ENCODE measurements at regions not wholly inside any gene's neighbourhood (a gene's known extent, or its start where the extent isn't known, plus 50 kb on each side); places are given as distances from the start of the nearest gene placed in this dataset.

- H3K4me2 ChIP-seq (ENCODE audit: low read depth, low read length) = no peak overlapping the region
- BruUV-seq (replicated peaks) = no TSS peak
- CTCF ChIA-PET (ENCODE audit: low intra/inter-chr PET ratio, low total read pairs) = no interaction called here
These were observed 841.4 kb upstream of the EPHA7 start for GRCh38 chr6:94260765-94261164.

DNA sequence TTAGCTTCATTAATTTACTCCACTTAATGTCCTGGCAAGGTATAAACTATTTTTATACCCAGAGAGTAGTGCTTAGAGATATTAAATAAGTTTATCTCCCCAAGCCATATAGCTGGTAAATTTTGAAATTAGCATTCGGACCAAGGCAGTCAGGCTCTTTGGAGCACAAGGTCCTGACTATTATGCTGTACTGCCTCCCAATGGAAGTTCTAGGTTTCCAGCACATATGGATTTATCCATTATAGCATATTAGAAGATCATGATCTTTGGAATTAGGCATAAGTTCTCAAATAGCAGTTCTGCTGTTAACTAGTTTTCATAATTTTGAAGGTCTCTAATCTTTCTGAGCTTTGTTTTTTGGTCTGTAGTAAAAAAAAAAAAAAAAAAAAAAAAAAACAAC, 835.3 kb upstream of the EPHA7 start:
- ATAC-seq (no peak), FAIRE-seq (no peak), DNase-seq (ENCODE audit: low spot score) (peak; percentile 4)
- TF ChIP-seq ZNF121 (CRISPR knock-in tag; IDR thresholded peaks at IDR 0.05) = 0 out of 2 replicates have a peak, but pooled peaks have one; percentile 10
- no peak for TF ChIP-seq ZMYM4 (CRISPR knock-in tag; IDR thresholded peaks at IDR 0.05)
- no peak for TF ChIP-seq RFXAP (CRISPR knock-in tag; IDR thresholded peaks at IDR 0.05; ENCODE audit: borderline replicate concordance)
- TF ChIP-seq BRF2 (CRISPR knock-in tag; IDR thresholded peaks at IDR 0.05) = no peak
- TF ChIP-seq FOXP1 (IDR thresholded peaks at IDR 0.05) = no peak
- no peak for TF ChIP-seq FOXP1 (CRISPR knock-in tag; IDR thresholded peaks at IDR 0.05)
- peak; percentile 53 for TF ChIP-seq STAG1 (CRISPR knock-in tag; IDR thresholded peaks at IDR 0.05)
- no peak for TF ChIP-seq HMG20A (CRISPR knock-in tag; IDR thresholded peaks at IDR 0.05; ENCODE audit: borderline replicate concordance)
- TF ChIP-seq, protein P1, sequence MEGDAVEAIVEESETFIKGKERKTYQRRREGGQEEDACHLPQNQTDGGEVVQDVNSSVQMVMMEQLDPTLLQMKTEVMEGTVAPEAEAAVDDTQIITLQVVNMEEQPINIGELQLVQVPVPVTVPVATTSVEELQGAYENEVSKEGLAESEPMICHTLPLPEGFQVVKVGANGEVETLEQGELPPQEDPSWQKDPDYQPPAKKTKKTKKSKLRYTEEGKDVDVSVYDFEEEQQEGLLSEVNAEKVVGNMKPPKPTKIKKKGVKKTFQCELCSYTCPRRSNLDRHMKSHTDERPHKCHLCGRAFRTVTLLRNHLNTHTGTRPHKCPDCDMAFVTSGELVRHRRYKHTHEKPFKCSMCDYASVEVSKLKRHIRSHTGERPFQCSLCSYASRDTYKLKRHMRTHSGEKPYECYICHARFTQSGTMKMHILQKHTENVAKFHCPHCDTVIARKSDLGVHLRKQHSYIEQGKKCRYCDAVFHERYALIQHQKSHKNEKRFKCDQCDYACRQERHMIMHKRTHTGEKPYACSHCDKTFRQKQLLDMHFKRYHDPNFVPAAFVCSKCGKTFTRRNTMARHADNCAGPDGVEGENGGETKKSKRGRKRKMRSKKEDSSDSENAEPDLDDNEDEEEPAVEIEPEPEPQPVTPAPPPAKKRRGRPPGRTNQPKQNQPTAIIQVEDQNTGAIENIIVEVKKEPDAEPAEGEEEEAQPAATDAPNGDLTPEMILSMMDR (CRISPR knock-in tag; IDR thresholded peaks at IDR 0.05) = peak; percentile 40; the same call in 1 of the 2 replicates
- Histone ChIP-seq H2AFZ (ENCODE audit: low read length) (no peak overlapping the region), H3K4me3 (replicated peaks in 1 of 3; ENCODE audit: insufficient read depth in 1 of 3, low read depth in 2 of 3, low read length in 3 of 3) (no peak overlapping the region), H4K20me1 (ENCODE audit: insufficient read depth, low read length) (no peaks in the 10 kb centered on the region), H3K27ac (ENCODE audit: extremely low read length, insufficient read depth, low read length) (no peak overlapping the region), H3K27me3 (ENCODE audit: control insufficient read depth in 1 of 2, insufficient read depth in 2 of 2, low read length in 2 of 2) (no peaks in the 10 kb centered on the region), H3K79me2 (ENCODE audit: insufficient read depth, low read length) (no peaks in the 10 kb centered on the region), H3K36me3 (replicated peaks in 1 of 2; ENCODE audit: control insufficient read depth in 1 of 2, insufficient read depth in 2 of 2, low read length in 2 of 2) (no peaks in the 10 kb centered on the region), H3K9ac (ENCODE audit: insufficient read depth, low read depth, low read length) (no peak overlapping the region), H3K4me1 (ENCODE audit: insufficient read depth, low read length) (no peaks in the 10 kb centered on the region), H3K4me2 (ENCODE audit: low read depth, low read length) (no peak overlapping the region), H3K9me3 (ENCODE audit: low read length) (no peaks in the 10 kb centered on the region)
- intact Hi-C loops (cut with micrococcal nuclease; ENCODE audit: unreplicated experiment) (loop anchor here (2.0 kb wide), 1 partner anchor 832 kb away; no protein-coding TSS in a partner anchor), in situ Hi-C loops (cut with HindIII; ENCODE audit: extremely low pct_ligation_motif_present, low pct_unique_long_range_greater_than_20kb) (no loop called here)
- 7% methylated on average over 1 of the region's 1 CpG for WGBS (ENCODE audit: low lambda C conversion rate)
- ChIA-PET POLR2A (no interaction called here), CTCF (ENCODE audit: low intra/inter-chr PET ratio, low total read pairs) (no interaction called here)
- BruUV-seq (replicated peaks) = no TSS peak

More at GRCh38 chr6:94260765-94261164, 841.4 kb upstream of the EPHA7 start:
- no peak for TF ChIP-seq ZNF256 (CRISPR knock-in tag; conservative IDR thresholded peaks at IDR 0.05)
- no peak for TF ChIP-seq REXO4 (CRISPR knock-in tag; IDR thresholded peaks at IDR 0.05; ENCODE audit: borderline replicate concordance)
- TF ChIP-seq ZBTB49 (CRISPR knock-in tag; IDR thresholded peaks at IDR 0.05; ENCODE audit: borderline replicate concordance) = no peak
- no peak for TF ChIP-seq NFRKB (IDR thresholded peaks at IDR 0.05)
- TF ChIP-seq XBP1 (CRISPR knock-in tag; IDR thresholded peaks at IDR 0.05) = no peak
- no peak for TF ChIP-seq JDP2 (CRISPR knock-in tag; IDR thresholded peaks at IDR 0.05; ENCODE audit: borderline replicate concordance)
- TF ChIP-seq PRMT3 (CRISPR knock-in tag; IDR thresholded peaks at IDR 0.05; ENCODE audit: borderline replicate concordance, low read depth) = no peak
- FAIRE-seq = no peak
- Histone ChIP-seq H3K27me3 (ENCODE audit: control insufficient read depth in 1 of 2, insufficient read depth in 2 of 2, low read length in 2 of 2) (no peaks in the 10 kb centered on the region), H3K9me3 (ENCODE audit: low read length) (no peaks in the 10 kb centered on the region), H3K4me1 (ENCODE audit: insufficient read depth, low read length) (no peaks in the 10 kb centered on the region), H4K20me1 (ENCODE audit: insufficient read depth, low read length) (no peaks in the 10 kb centered on the region), H3K27ac (ENCODE audit: extremely low read length, insufficient read depth, low read length) (no peak overlapping the region), H3K9ac (ENCODE audit: insufficient read depth, low read depth, low read length) (no peak overlapping the region), H2AFZ (ENCODE audit: low read length) (no peak overlapping the region), H3K36me3 (replicated peaks in 1 of 2; ENCODE audit: control insufficient read depth in 1 of 2, insufficient read depth in 2 of 2, low read length in 2 of 2) (no peaks in the 10 kb centered on the region), H3K4me3 (replicated peaks in 1 of 3; ENCODE audit: insufficient read depth in 1 of 3, low read depth in 2 of 3, low read length in 3 of 3) (no peak overlapping the region), H3K79me2 (ENCODE audit: insufficient read depth, low read length) (no peaks in the 10 kb centered on the region)
- no peak for ATAC-seq
- intact Hi-C loops (cut with micrococcal nuclease; ENCODE audit: unreplicated experiment) (no loop called here), in situ Hi-C loops (cut with HindIII; ENCODE audit: extremely low pct_ligation_motif_present, low pct_unique_long_range_greater_than_20kb) (no loop called here)
- no peak for DNase-seq (ENCODE audit: low spot score)
- POLR2A ChIA-PET = no interaction called here

Measured in HepG2 (cell line).